ENCODE measurements at regions not wholly inside any gene's neighbourhood (a gene's known extent, or its start where the extent isn't known, plus 50 kb on each side); places are given as distances from the start of the nearest gene placed in this dataset.

- Histone ChIP-seq H3K4me1 (ENCODE audit: control insufficient read depth, insufficient read depth, low read length) (peaks cover 17% of the 10 kb centered on the region), H3K18ac (ENCODE audit: low read depth, low read length) (peak overlapping the region; percentile 60; the same call in 1 of the 2 replicates), H3K27me3 (ENCODE audit: control insufficient read depth, insufficient read depth, low read length) (no peaks in the 10 kb centered on the region), H4K20me1 (ENCODE audit: insufficient read depth, low read length) (no peaks in the 10 kb centered on the region), H3K14ac (replicated peaks; ENCODE audit: low read depth, low read length) (peak overlapping the region; percentile 46), H4K8ac (ENCODE audit: low read depth in 2 of 2, low read length in 2 of 2) (peak overlapping the region; percentile 1 to 9; a peak in 3 of 4 replicates), H3K4me3 (ENCODE audit: insufficient read depth, low read depth, low read length) (no peak overlapping the region), H4K5ac (ENCODE audit: low read depth, low read length) (peak overlapping the region; percentile 25; the same call in 1 of the 2 replicates), H4K91ac (ENCODE audit: insufficient read depth, low read depth, low read length) (peak overlapping the region; percentile 12; the same call in 1 of the 2 replicates), H2BK5ac (ENCODE audit: low read depth, low read length, poor library complexity, severe bottlenecking) (no peak overlapping the region), H3K9ac (ENCODE audit: low read depth, low read length) (no peak overlapping the region), H3K4ac (ENCODE audit: low read depth, low read length) (peak overlapping the region; percentile 22), H3K9me1 (ENCODE audit: insufficient read depth, low read length) (peaks cover 4% of the 10 kb centered on the region; the same call in 1 of the 2 replicates), H2BK20ac (ENCODE audit: low read depth, low read length) (peak overlapping the region; percentile 13), H2BK15ac (ENCODE audit: low read depth, low read length) (no peak overlapping the region), H2BK120ac (ENCODE audit: low read depth, low read length) (peak overlapping the region; percentile 10), H2AK5ac (ENCODE audit: low read depth, low read length) (0 out of 2 replicates have a peak overlapping the region, but pooled peaks have one; percentile 36), H3K27ac (ENCODE audit: insufficient read depth, low read length) (no peak overlapping the region), H3K23ac (ENCODE audit: low read depth, low read length) (0 out of 2 replicates have a peak overlapping the region, but pooled peaks have one; percentile 51), H3K36me3 (ENCODE audit: control insufficient read depth, insufficient read depth, low read length) (no peaks in the 10 kb centered on the region), H3K56ac (ENCODE audit: extremely low read depth, insufficient read depth, low read length) (no peak overlapping the region), H3K4me2 (ENCODE audit: low read depth, low read length) (no peak overlapping the region), H2AFZ (replicated peaks; ENCODE audit: low read length, poor library complexity) (no peak overlapping the region), H3K79me1 (ENCODE audit: low read depth in 1 of 2, low read length in 2 of 2) (0 out of 4 replicates have a peak, but pooled peaks cover 0 to 2% of the 10 kb centered on the region in 2 experiments), H2AK9ac (replicated peaks; ENCODE audit: low read depth, low read length, poor library complexity) (no peak overlapping the region), H3K9me3 (ENCODE audit: control insufficient read depth, insufficient read depth, low read length) (no peaks in the 10 kb centered on the region)
- ATAC-seq (ENCODE audit: low read depth), result no peak
- dilution Hi-C loops (cut with HindIII; ENCODE audit: low sequenced_read_pairs, unreplicated experiment), result no loop called here
- in situ Hi-C loops (cut with MboI; ENCODE audit: low sequenced_read_pairs), result no loop called here
- CTCF ChIA-PET, result no interaction called here
- WGBS, 2 experiments (ENCODE audit: extremely low coverage in 2 of 2, insufficient read length in 1 of 2), result 71% methylated on average over 3 of the region's 7 CpGs; no CpG with 5 or more reads in 1 of the 2 experiments
- TF ChIP-seq MAFK (IDR thresholded peaks at IDR 0.05; ENCODE audit: low read depth, low read length) (0 out of 2 replicates have a peak, but pooled peaks have one; percentile 9), ELK1 (IDR thresholded peaks at IDR 0.05; ENCODE audit: borderline replicate concordance, low read depth, low read length) (no peak)
- POLR2A ChIA-PET (ENCODE audit: unreplicated experiment), result no interaction called here
- intact Hi-C loops (cut with micrococcal nuclease), result no loop called here
- DNase-seq, result peak; percentile 61
- no TSS peak for BruUV-seq (replicated peaks)
These were observed 124.0 kb upstream of the TAF11L2 start for GRCh38 chr5:17373814-17374556.

Measured in IMR-90 (cell line).